DND-41 (cell line): ENCODE measurements at regions not wholly inside any gene's neighbourhood (a gene's known extent, or its start where the extent isn't known, plus 50 kb on each side); places are given as distances from the start of the nearest gene placed in this dataset.

Experiments used
- ATAC-seq: fragments of 200-7000 bp; cut with Tn5 transposase; 3 replicates; pipeline ENCODE4 v1.9.1; 2021; ENCODE audit warnings: low read depth; ENCODE audit not compliant: insufficient read depth
- DNase-seq: peaks from one replicate; pipeline ENCODE4 v3.0.0-alpha.2; 2020
- H2AFZ ChIP-seq: 2 replicates; pipeline ENCODE4 v1.6.0; 2012; ENCODE audit warnings: low read depth, low read length
- H3K27ac ChIP-seq: 2 replicates; pipeline ENCODE4 v1.5.1; 2012; ENCODE audit warnings: low read length, inconsistent platforms
- H3K27me3 ChIP-seq: fragments of 200-600 bp; sonication (generic); 2 replicates; pipeline ENCODE4 v1.6.0; 2012; ENCODE audit warnings: low read length, mild to moderate bottlenecking, inconsistent platforms; ENCODE audit not compliant: insufficient read depth, poor library complexity
- H3K36me3 ChIP-seq: 2 replicates; pipeline ENCODE4 v1.5.1; 2012; ENCODE audit warnings: low read length, inconsistent platforms; ENCODE audit not compliant: insufficient read depth
- H3K4me1 ChIP-seq: 2 replicates; pipeline ENCODE4 v1.5.1; 2012; ENCODE audit warnings: mild to moderate bottlenecking, low read length; ENCODE audit not compliant: insufficient read depth
- H3K4me2 ChIP-seq: 2 replicates; pipeline ENCODE4 v1.6.0; 2012; ENCODE audit warnings: mild to moderate bottlenecking, moderate library complexity, low read length, inconsistent platforms; ENCODE audit not compliant: insufficient read depth
- H3K4me3 ChIP-seq, 2 experiments: fragments of 200-600 bp in 1 of 2; shearing (Covaris generic) in 1 of 2; 2 replicates each; pipeline ENCODE4 v1.5.1; 2012 to 2016; ENCODE audit warnings: inconsistent platforms in 2 of 2, low read length in 2 of 2, mild to moderate bottlenecking in 2 of 2, low read depth in 1 of 2, moderate library complexity in 1 of 2
- H3K79me2 ChIP-seq: 2 replicates; pipeline ENCODE4 v1.6.0; 2012; ENCODE audit warnings: low read length, inconsistent platforms; ENCODE audit not compliant: insufficient read depth
- H3K9ac ChIP-seq: 2 replicates; pipeline ENCODE4 v1.6.0; 2012; ENCODE audit warnings: low read depth, mild to moderate bottlenecking, inconsistent platforms, low read length, moderate library complexity
- H3K9me3 ChIP-seq: 2 replicates; pipeline ENCODE4 v1.5.1; 2012; ENCODE audit warnings: low read length, moderate library complexity, mild to moderate bottlenecking, inconsistent platforms; ENCODE audit not compliant: insufficient read depth, severe bottlenecking
- H4K20me1 ChIP-seq: 2 replicates; pipeline ENCODE4 v1.6.0; 2012; ENCODE audit warnings: low read length; ENCODE audit not compliant: insufficient read depth
- EZH2 ChIP-seq: IDR thresholded peaks from 3 replicates; pipeline ENCODE4 v1.6.1; 2012; ENCODE audit warnings: borderline replicate concordance, low read depth, mild to moderate bottlenecking, moderate library complexity, low read length, inconsistent platforms; ENCODE audit not compliant: severe bottlenecking
- TF ChIP-seq, protein P1 (sequence below): IDR thresholded peaks from 2 replicates; pipeline ENCODE4 v1.5.1; 2012; ENCODE audit warnings: borderline replicate concordance, low read length, moderate library complexity, mild to moderate bottlenecking; ENCODE audit not compliant: poor library complexity, severe bottlenecking; ENCODE audit errors: extremely low read depth

DNA sequence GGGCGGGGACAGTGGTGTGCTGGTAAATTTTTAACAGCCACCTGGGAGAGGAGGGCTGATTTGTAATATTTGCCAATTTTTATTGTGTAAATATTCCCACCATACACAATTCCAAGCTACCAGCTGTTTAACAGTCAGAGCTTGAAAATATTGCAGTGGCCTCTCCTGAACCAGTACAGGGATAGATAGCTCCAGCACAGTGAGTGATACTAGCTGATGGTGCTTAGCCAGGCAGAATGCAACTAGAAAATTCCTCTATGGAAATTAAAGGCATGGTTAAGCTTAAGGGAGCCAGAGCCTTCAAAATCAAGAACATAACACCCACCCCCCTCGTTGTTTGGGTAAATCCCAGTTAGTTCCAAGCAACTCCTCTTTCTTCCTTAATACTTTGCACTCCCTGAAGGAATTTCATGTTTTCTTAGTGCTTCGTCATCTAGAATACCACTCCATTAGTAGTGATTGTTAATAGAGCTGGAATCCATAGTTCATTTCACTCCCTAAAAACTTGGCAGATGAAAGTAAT, 96.6 kb downstream of the CYB561 start:
- Histone ChIP-seq H3K4me3 (no peak overlapping the region), H3K36me3 (no peaks in the 10 kb centered on the region), H3K9me3 (no peaks in the 10 kb centered on the region), H3K4me2 (no peak overlapping the region), H4K20me1 (no peaks in the 10 kb centered on the region), H3K9ac (no peak overlapping the region), H3K4me1 (no peaks in the 10 kb centered on the region), H3K27ac (no peak overlapping the region), H2AFZ (no peak overlapping the region), H3K27me3 (no peaks in the 10 kb centered on the region), H3K79me2 (no peaks in the 10 kb centered on the region)
- DNase-seq (no peak), ATAC-seq (no peak)
- no peak for TF ChIP-seq EZH2
- TF ChIP-seq, protein P1, sequence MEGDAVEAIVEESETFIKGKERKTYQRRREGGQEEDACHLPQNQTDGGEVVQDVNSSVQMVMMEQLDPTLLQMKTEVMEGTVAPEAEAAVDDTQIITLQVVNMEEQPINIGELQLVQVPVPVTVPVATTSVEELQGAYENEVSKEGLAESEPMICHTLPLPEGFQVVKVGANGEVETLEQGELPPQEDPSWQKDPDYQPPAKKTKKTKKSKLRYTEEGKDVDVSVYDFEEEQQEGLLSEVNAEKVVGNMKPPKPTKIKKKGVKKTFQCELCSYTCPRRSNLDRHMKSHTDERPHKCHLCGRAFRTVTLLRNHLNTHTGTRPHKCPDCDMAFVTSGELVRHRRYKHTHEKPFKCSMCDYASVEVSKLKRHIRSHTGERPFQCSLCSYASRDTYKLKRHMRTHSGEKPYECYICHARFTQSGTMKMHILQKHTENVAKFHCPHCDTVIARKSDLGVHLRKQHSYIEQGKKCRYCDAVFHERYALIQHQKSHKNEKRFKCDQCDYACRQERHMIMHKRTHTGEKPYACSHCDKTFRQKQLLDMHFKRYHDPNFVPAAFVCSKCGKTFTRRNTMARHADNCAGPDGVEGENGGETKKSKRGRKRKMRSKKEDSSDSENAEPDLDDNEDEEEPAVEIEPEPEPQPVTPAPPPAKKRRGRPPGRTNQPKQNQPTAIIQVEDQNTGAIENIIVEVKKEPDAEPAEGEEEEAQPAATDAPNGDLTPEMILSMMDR = no peak

GRCh38 chr17:63350364-63350763, 95.7 kb downstream of the CYB561 start:
- no peak overlapping the region for H3K4me3 ChIP-seq
- no peaks in the 10 kb centered on the region for H3K9me3 ChIP-seq
- H3K9ac ChIP-seq = no peak overlapping the region
- H4K20me1 ChIP-seq = no peaks in the 10 kb centered on the region
- no peak overlapping the region for H3K4me2 ChIP-seq
- no peak for TF ChIP-seq EZH2
- TF ChIP-seq, protein P1 = no peak
- H3K27ac ChIP-seq = no peak overlapping the region
- H3K27me3 ChIP-seq = no peaks in the 10 kb centered on the region
- H3K79me2 ChIP-seq = no peaks in the 10 kb centered on the region
- ATAC-seq (no peak), DNase-seq (no peak)
- no peaks in the 10 kb centered on the region for H3K36me3 ChIP-seq
- no peaks in the 10 kb centered on the region for H3K4me1 ChIP-seq
- H2AFZ ChIP-seq = no peak overlapping the region

- ATAC-seq = no peak
- no peak overlapping the region for H3K27ac ChIP-seq
Measured at GRCh38 chr17:63354256-63354655, 91.8 kb downstream of the CYB561 start.

More at GRCh38 chr17:63354256-63354655, 91.8 kb downstream of the CYB561 start:
- Histone ChIP-seq H3K9me3 (no peaks in the 10 kb centered on the region), H3K4me2 (no peak overlapping the region), H3K9ac (no peak overlapping the region), H4K20me1 (no peaks in the 10 kb centered on the region), H2AFZ (no peak overlapping the region), H3K4me1 (no peaks in the 10 kb centered on the region), H3K4me3 (no peak overlapping the region), H3K79me2 (no peaks in the 10 kb centered on the region), H3K36me3 (no peaks in the 10 kb centered on the region), H3K27me3 (no peaks in the 10 kb centered on the region)
- TF ChIP-seq, protein P1 = no peak
- no peak for TF ChIP-seq EZH2
- no peak for DNase-seq
